NOMO-1 (cell line): ENCODE measurements at regions not wholly inside any gene's neighbourhood (a gene's known extent, or its start where the extent isn't known, plus 50 kb on each side); places are given as distances from the start of the nearest gene placed in this dataset.
A peak's percentile ranks its signal among the peaks of the same experiment; 100 is the strongest.
"Not testable (repeated sequence)": the region's sequence is repeated elsewhere in the genome, so short reads cannot be mapped to it uniquely, and the experiment has no call there.

Experiments used
- DNase-seq, 2 experiments: peaks; one replicate each; lab custom pipeline; 2025; ENCODE audit not compliant: unreplicated experiment in 2 of 2; lab: John Stamatoyannopoulos, UW

GRCh38 chr21:18705971-18706370 is 302.4 kb upstream of the TMPRSS15 start:
- DNase-seq: no peak

GRCh38 chr21:18711662-18712061 is 308.1 kb upstream of the TMPRSS15 start:
- no peak for DNase-seq

GRCh38 chr21:18715606-18716005 is 312.0 kb upstream of the TMPRSS15 start:
- DNase-seq: no peak

- no peak for DNase-seq
These were observed 313.1 kb upstream of the TMPRSS15 start for GRCh38 chr21:18716578-18717138.

GRCh38 chr21:18722193-18722592 is 318.6 kb upstream of the TMPRSS15 start:
- no peak for DNase-seq

GRCh38 chr21:18723171-18723570 is 319.6 kb upstream of the TMPRSS15 start:
- no peak for DNase-seq

- no peak for DNase-seq
These were observed 322.1 kb upstream of the TMPRSS15 start for GRCh38 chr21:18725653-18726052.

- DNase-seq: no peak
These were observed 338.4 kb upstream of the TMPRSS15 start for GRCh38 chr21:18741954-18742353.

- DNase-seq: peak in 1 of 2 experiments; percentile 1
These were observed 339.9 kb upstream of the TMPRSS15 start for GRCh38 chr21:18743531-18743930.

- DNase-seq: no peak
These were observed 341.3 kb upstream of the TMPRSS15 start for GRCh38 chr21:18744840-18745239.

GRCh38 chr21:18752894-18753293 is 349.3 kb upstream of the TMPRSS15 start:
- DNase-seq: not testable (repeated sequence)

- DNase-seq: not testable (repeated sequence)
These were observed 352.7 kb upstream of the TMPRSS15 start for GRCh38 chr21:18756272-18756671.

- DNase-seq: no peak
These were observed 355.7 kb upstream of the TMPRSS15 start for GRCh38 chr21:18759267-18759666.

GRCh38 chr21:18759751-18760161 is 356.2 kb upstream of the TMPRSS15 start:
- no peak for DNase-seq

GRCh38 chr21:18760247-18760646 is 356.7 kb upstream of the TMPRSS15 start:
- DNase-seq: no peak

- DNase-seq: no peak
These were observed 361.1 kb upstream of the TMPRSS15 start for GRCh38 chr21:18764720-18765119.

- DNase-seq: no peak
These were observed 366.0 kb upstream of the TMPRSS15 start for GRCh38 chr21:18769599-18769998.

GRCh38 chr21:18771845-18772380 is 368.3 kb upstream of the TMPRSS15 start:
- DNase-seq: peak; percentile 42 to 80

GRCh38 chr21:18772404-18772803 is 368.8 kb upstream of the TMPRSS15 start:
- peak in 1 of 2 experiments; percentile 31 for DNase-seq

GRCh38 chr21:18772897-18773296 is 369.3 kb upstream of the TMPRSS15 start:
- DNase-seq: no peak

- no peak for DNase-seq
These were observed 373.4 kb upstream of the TMPRSS15 start for GRCh38 chr21:18776936-18777335.

- no peak for DNase-seq
These were observed 379.1 kb upstream of the TMPRSS15 start for GRCh38 chr21:18782721-18783120.

- no peak for DNase-seq
These were observed 397.9 kb upstream of the TMPRSS15 start for GRCh38 chr21:18801468-18801867.
